Body of pancreas (tissue), 4 donors: ENCODE measurements at regions not wholly inside any gene's neighbourhood (a gene's known extent, or its start where the extent isn't known, plus 50 kb on each side); places are given as distances from the start of the nearest gene placed in this dataset.

ENCODE experiments used
- POLR2A ChIP-seq, 3 donors: fragments of 450-650 bp; IDR thresholded peaks; one replicate each; pipeline ENCODE4 v1.6.1; 2016; ENCODE audit warnings: antibody characterized with exemption in 3 of 3, mild to moderate bottlenecking in 2 of 3
- TF ChIP-seq, protein P1 (sequence below), 7 experiments: fragments of 450-650 bp in 4 of 7; fragments of 200-600 bp in 3 of 7; sonication (generic) in 3 of 7; IDR thresholded peaks; one replicate each; pipeline ENCODE4 v1.5.1; 2016 to 2019; ENCODE audit warnings: antibody characterized with exemption in 7 of 7

- no peak for TF ChIP-seq POLR2A (IDR thresholded peaks at IDR 0.05)
- TF ChIP-seq, protein P1, sequence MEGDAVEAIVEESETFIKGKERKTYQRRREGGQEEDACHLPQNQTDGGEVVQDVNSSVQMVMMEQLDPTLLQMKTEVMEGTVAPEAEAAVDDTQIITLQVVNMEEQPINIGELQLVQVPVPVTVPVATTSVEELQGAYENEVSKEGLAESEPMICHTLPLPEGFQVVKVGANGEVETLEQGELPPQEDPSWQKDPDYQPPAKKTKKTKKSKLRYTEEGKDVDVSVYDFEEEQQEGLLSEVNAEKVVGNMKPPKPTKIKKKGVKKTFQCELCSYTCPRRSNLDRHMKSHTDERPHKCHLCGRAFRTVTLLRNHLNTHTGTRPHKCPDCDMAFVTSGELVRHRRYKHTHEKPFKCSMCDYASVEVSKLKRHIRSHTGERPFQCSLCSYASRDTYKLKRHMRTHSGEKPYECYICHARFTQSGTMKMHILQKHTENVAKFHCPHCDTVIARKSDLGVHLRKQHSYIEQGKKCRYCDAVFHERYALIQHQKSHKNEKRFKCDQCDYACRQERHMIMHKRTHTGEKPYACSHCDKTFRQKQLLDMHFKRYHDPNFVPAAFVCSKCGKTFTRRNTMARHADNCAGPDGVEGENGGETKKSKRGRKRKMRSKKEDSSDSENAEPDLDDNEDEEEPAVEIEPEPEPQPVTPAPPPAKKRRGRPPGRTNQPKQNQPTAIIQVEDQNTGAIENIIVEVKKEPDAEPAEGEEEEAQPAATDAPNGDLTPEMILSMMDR (IDR thresholded peaks at IDR 0.05): no peak
Measured at GRCh38 chr13:34515201-34515600, 426.9 kb upstream of the NBEA start.
